ENCODE measurements at regions not wholly inside any gene's neighbourhood (a gene's known extent, or its start where the extent isn't known, plus 50 kb on each side); places are given as distances from the start of the nearest gene placed in this dataset.

- DNase-seq (ENCODE audit: low read depth, low spot score) (no peak), ATAC-seq (no peak)
- CTCF ChIA-PET = no interaction called here
- Histone ChIP-seq H3K4me1 (ENCODE audit: control insufficient read depth, insufficient read depth, low read length) (no peaks in the 10 kb centered on the region), H3K27me3 (ENCODE audit: control insufficient read depth, insufficient read depth, low read length) (no peaks in the 10 kb centered on the region), H3K4me3 (ENCODE audit: low read depth in 2 of 2, low read length in 2 of 2) (no peak overlapping the region), H3K27ac (ENCODE audit: low read length) (no peak overlapping the region), H3K36me3 (ENCODE audit: control insufficient read depth, insufficient read depth, low read length) (no peaks in the 10 kb centered on the region), H3K9me3 (ENCODE audit: control insufficient read depth, insufficient read depth, low read depth, low read length) (no peaks in the 10 kb centered on the region)
- intact Hi-C loops (cut with micrococcal nuclease; ENCODE audit: unreplicated experiment) (no loop called here), in situ Hi-C loops (cut with HindIII; ENCODE audit: low pct_unique_long_range_greater_than_20kb, low sequenced_read_pairs) (no loop called here)
- BruUV-seq (replicated peaks) = no TSS peak
- POLR2A ChIA-PET = no interaction called here
- TF ChIP-seq TCF7L2 (IDR thresholded peaks at IDR 0.05; ENCODE audit: low read depth, low read length) = no peak
- TF ChIP-seq SIN3A (IDR thresholded peaks at IDR 0.05; ENCODE audit: borderline replicate concordance, insufficient read depth, low read depth, low read length) = no peak
- TF ChIP-seq, protein P1, sequence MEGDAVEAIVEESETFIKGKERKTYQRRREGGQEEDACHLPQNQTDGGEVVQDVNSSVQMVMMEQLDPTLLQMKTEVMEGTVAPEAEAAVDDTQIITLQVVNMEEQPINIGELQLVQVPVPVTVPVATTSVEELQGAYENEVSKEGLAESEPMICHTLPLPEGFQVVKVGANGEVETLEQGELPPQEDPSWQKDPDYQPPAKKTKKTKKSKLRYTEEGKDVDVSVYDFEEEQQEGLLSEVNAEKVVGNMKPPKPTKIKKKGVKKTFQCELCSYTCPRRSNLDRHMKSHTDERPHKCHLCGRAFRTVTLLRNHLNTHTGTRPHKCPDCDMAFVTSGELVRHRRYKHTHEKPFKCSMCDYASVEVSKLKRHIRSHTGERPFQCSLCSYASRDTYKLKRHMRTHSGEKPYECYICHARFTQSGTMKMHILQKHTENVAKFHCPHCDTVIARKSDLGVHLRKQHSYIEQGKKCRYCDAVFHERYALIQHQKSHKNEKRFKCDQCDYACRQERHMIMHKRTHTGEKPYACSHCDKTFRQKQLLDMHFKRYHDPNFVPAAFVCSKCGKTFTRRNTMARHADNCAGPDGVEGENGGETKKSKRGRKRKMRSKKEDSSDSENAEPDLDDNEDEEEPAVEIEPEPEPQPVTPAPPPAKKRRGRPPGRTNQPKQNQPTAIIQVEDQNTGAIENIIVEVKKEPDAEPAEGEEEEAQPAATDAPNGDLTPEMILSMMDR (IDR thresholded peaks at IDR 0.05) = no peak
- TF ChIP-seq REST (IDR thresholded peaks at IDR 0.05; ENCODE audit: insufficient read depth in 1 of 2, low read depth in 2 of 2, low read length in 1 of 2) = no peak
- no peak for TF ChIP-seq POLR2AphosphoS5 (IDR thresholded peaks at IDR 0.05; ENCODE audit: low read depth, low read length)
Observed at GRCh38 chr4:66297703-66298102, 627.4 kb upstream of the EPHA5 start.

DNA sequence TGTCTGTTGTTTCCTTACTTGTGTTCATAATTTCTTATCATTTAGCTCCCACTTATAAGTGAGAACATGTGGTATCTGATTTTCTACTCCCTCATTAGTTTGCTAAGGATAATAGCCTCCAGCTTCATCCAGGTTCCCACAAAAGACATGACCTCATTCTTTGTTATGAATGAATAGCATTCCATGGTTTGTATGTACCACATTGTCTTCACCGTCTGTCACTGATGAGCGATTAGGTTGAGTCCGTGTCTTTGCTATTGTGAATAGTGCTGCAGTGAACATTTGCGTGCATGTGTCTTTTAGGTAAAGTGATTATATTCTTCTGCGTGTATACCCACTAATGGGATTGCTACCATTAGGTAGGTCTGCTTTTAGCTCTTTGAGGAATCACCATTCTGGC, 624.3 kb upstream of the EPHA5 start:
- Histone ChIP-seq H3K36me3 (ENCODE audit: control insufficient read depth, insufficient read depth, low read length) (no peaks in the 10 kb centered on the region), H3K27me3 (ENCODE audit: control insufficient read depth, insufficient read depth, low read length) (no peaks in the 10 kb centered on the region), H3K27ac (ENCODE audit: low read length) (no peak overlapping the region), H3K4me3 (ENCODE audit: low read depth in 2 of 2, low read length in 2 of 2) (no peak overlapping the region), H3K4me1 (ENCODE audit: control insufficient read depth, insufficient read depth, low read length) (no peaks in the 10 kb centered on the region), H3K9me3 (ENCODE audit: control insufficient read depth, insufficient read depth, low read depth, low read length) (no peaks in the 10 kb centered on the region)
- in situ Hi-C loops (cut with HindIII; ENCODE audit: low pct_unique_long_range_greater_than_20kb, low sequenced_read_pairs) (no loop called here), intact Hi-C loops (cut with micrococcal nuclease; ENCODE audit: unreplicated experiment) (no loop called here)
- no TSS peak for BruUV-seq (replicated peaks)
- ChIA-PET CTCF (no interaction called here), POLR2A (no interaction called here)
- ATAC-seq = no peak
- TF ChIP-seq POLR2AphosphoS5 (IDR thresholded peaks at IDR 0.05; ENCODE audit: low read depth, low read length) = no peak
- TF ChIP-seq SIN3A (IDR thresholded peaks at IDR 0.05; ENCODE audit: borderline replicate concordance, insufficient read depth, low read depth, low read length) = no peak
- TF ChIP-seq, protein P1 (IDR thresholded peaks at IDR 0.05) = no peak
- TF ChIP-seq TCF7L2 (IDR thresholded peaks at IDR 0.05; ENCODE audit: low read depth, low read length) = no peak
- no peak for TF ChIP-seq REST (IDR thresholded peaks at IDR 0.05; ENCODE audit: insufficient read depth in 1 of 2, low read depth in 2 of 2, low read length in 1 of 2)
- no peak for DNase-seq (ENCODE audit: low read depth, low spot score)

All from Panc1 (cell line).